Stomach (tissue), 8 donors: ENCODE measurements at regions not wholly inside any gene's neighbourhood (a gene's known extent, or its start where the extent isn't known, plus 50 kb on each side); places are given as distances from the start of the nearest gene placed in this dataset.
A peak's percentile ranks its signal among the peaks of the same experiment; 100 is the strongest.

ENCODE experiments used
- DNase-seq, 2 donors: peaks; one replicate each; pipeline versions ENCODE4 v3.0.0 to v3.0.0-alpha.2; 2013 to 2019
- H3K27ac ChIP-seq, 5 donors: fragments of 200-600 bp in 4 of 5; sonication (generic) in 4 of 5; one replicate each; pipeline ENCODE4 v1.5.1; 2013 to 2019; ENCODE audit warnings: mild to moderate bottlenecking in 1 of 5, moderate library complexity in 1 of 5
- H3K27me3 ChIP-seq, 3 donors: fragments of 200-600 bp; sonication (generic); one replicate each; pipeline ENCODE4 v1.5.1; 2017 to 2019; ENCODE audit warnings: mixed run types in 1 of 3
- H3K36me3 ChIP-seq, 4 donors: fragments of 200-600 bp; sonication (generic); 1 replicate in 3 of 4; 2 replicates in 1 of 4; pipeline ENCODE4 v1.5.1; 2016 to 2019
- H3K4me1 ChIP-seq, 4 donors: fragments of 200-600 bp; sonication (generic); one replicate each; pipeline ENCODE4 v1.5.1; 2016 to 2019
- H3K4me3 ChIP-seq, 4 donors: fragments of 200-600 bp; sonication (generic) in 3 of 4; one replicate each; pipeline ENCODE4 v1.5.1; 2016 to 2019; ENCODE audit warnings: mild to moderate bottlenecking in 1 of 4
- H3K9me3 ChIP-seq, 4 donors: fragments of 200-600 bp; sonication (generic); one replicate each; pipeline ENCODE4 v1.5.1; 2016 to 2019
- CTCF ChIP-seq, 7 experiments: fragments of 450-650 bp in 4 of 7; fragments of 200-600 bp in 3 of 7; sonication (generic) in 3 of 7; IDR thresholded peaks; one replicate each; pipeline ENCODE4 v1.5.1; 2016 to 2019; ENCODE audit warnings: antibody characterized with exemption in 7 of 7, control low read depth in 2 of 7, mild to moderate bottlenecking in 1 of 7
- EP300 ChIP-seq: sonication (generic); formaldehyde crosslinking; IDR thresholded peaks from one replicate; pipeline ENCODE4 v1.6.1; 2017; ENCODE audit warnings: antibody characterized with exemption
- POLR2A ChIP-seq, 4 donors: fragments of 450-650 bp; IDR thresholded peaks; one replicate each; pipeline ENCODE4 v1.6.1; 2016; ENCODE audit warnings: antibody characterized with exemption in 4 of 4, control low read depth in 2 of 4, mild to moderate bottlenecking in 1 of 4, moderate library complexity in 1 of 4
- POLR2AphosphoS5 ChIP-seq, 3 donors: sonication (generic); formaldehyde crosslinking; IDR thresholded peaks; one replicate each; pipeline ENCODE4 v1.6.1; 2016; ENCODE audit warnings: antibody characterized with exemption in 3 of 3
- WGBS, 5 donors: extraction: QIAGEN DNeasy Blood & Tissue Kit in 3 of 5; methylation state at CpG; one replicate each; pipeline versions ENCODE4 v1.1.5 to v1.1.7; 2013 to 2018; 5-methylcytosine and 5-hydroxymethylcytosine counted together
- intact Hi-C: fragments of 100-400 bp; cut with DNase I; formaldehyde crosslinking; loops from one replicate; pipeline ENCODE4 v1.15.1; 2023; ENCODE audit warnings: low total_unique reads
- donor health status: healthy with polysubstance abuse.
- donor health status: Bipolar disorder and iron deficiency.
- donor health status: healthy.

- H3K4me3 ChIP-seq, result no peak overlapping the region
- H3K4me1 ChIP-seq, result no peaks in the 10 kb centered on the region
- H3K9me3 ChIP-seq, result no peaks in the 10 kb centered on the region
- TF ChIP-seq POLR2A (IDR thresholded peaks at IDR 0.05) (no peak), EP300 (no peak), CTCF (IDR thresholded peaks at IDR 0.05) (no peak), POLR2AphosphoS5 (IDR thresholded peaks at IDR 0.05) (no peak)
- WGBS, 5 donors, result 70 to 81% (median 75%) methylated on average over 5 of the region's 5 CpGs
- no peak for DNase-seq
- H3K27me3 ChIP-seq, result no peaks in the 10 kb centered on the region
- no peaks in the 10 kb centered on the region for H3K36me3 ChIP-seq
- no peak overlapping the region for H3K27ac ChIP-seq
- intact Hi-C loops, result no loop called here
Measured at GRCh38 chr14:87045956-87046355, 947.0 kb downstream of the GALC start.

DNA sequence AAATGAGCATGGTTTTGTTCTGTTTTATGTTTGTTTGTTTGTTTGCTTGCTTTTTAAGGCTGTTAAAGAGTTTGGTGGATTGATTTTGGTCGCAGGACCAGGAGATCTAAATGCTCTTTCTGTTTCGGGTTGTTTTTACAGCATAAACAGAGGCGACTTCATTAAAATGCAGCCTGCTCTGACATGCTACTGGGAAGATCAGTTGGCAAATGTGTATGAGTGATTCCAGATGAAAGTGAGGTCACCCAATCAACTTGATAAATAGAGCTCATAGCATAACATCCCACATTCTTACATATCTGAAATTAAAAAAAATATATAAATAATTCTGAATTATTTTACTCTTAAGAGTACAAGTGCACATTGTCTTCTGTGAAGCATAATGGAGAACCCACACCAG lies 947.7 kb downstream of the GALC start:
- Histone ChIP-seq H3K9me3 (no peaks in the 10 kb centered on the region), H3K27ac (no peak overlapping the region), H3K27me3 (no peaks in the 10 kb centered on the region), H3K4me1 (no peaks in the 10 kb centered on the region), H3K4me3 (no peak overlapping the region), H3K36me3 (no peaks in the 10 kb centered on the region)
- TF ChIP-seq POLR2AphosphoS5 (IDR thresholded peaks at IDR 0.05), result no peak
- no peak for TF ChIP-seq POLR2A (IDR thresholded peaks at IDR 0.05)
- TF ChIP-seq EP300, result no peak
- no peak for TF ChIP-seq CTCF (IDR thresholded peaks at IDR 0.05)
- peak in 1 of 2 donors; percentile 36 for DNase-seq
- WGBS, 5 donors, result 42 to 62% (median 61%) methylated on average over 3 of the region's 3 CpGs
- intact Hi-C loops, result no loop called here

- TF ChIP-seq CTCF (IDR thresholded peaks at IDR 0.05) (no peak), POLR2AphosphoS5 (IDR thresholded peaks at IDR 0.05) (no peak), POLR2A (IDR thresholded peaks at IDR 0.05) (no peak), EP300 (no peak)
- no peaks in the 10 kb centered on the region for H3K27me3 ChIP-seq
- H3K27ac ChIP-seq, result no peak overlapping the region
- no peaks in the 10 kb centered on the region for H3K4me1 ChIP-seq
- intact Hi-C loops, result no loop called here
- no peaks in the 10 kb centered on the region for H3K9me3 ChIP-seq
- H3K4me3 ChIP-seq, result no peak overlapping the region
- WGBS, 5 donors, result 21 to 35% (median 25%) methylated on average over 1 of the region's 1 CpG
- H3K36me3 ChIP-seq, result no peaks in the 10 kb centered on the region
- peak in 1 of 2 donors; percentile 12 for DNase-seq
Measured at GRCh38 chr14:87044807-87045206, 948.2 kb downstream of the GALC start.

GRCh38 chr14:87043667-87044200 lies 949.2 kb downstream of the GALC start:
- TF ChIP-seq POLR2A (IDR thresholded peaks at IDR 0.05), result no peak
- Histone ChIP-seq H3K36me3 (no peaks in the 10 kb centered on the region), H3K4me1 (no peaks in the 10 kb centered on the region), H3K4me3 (no peak overlapping the region), H3K27ac (no peak overlapping the region), H3K9me3 (peaks cover 0 to 3% (median 0%) of the 10 kb centered on the region in 4 donors), H3K27me3 (no peaks in the 10 kb centered on the region)
- WGBS, 5 donors, result 59 to 78% (median 67%) methylated on average over 4 of the region's 4 CpGs
- intact Hi-C loops, result no loop called here
- DNase-seq, result no peak

- TF ChIP-seq CTCF (IDR thresholded peaks at IDR 0.05) (no peak), POLR2A (IDR thresholded peaks at IDR 0.05) (no peak), EP300 (no peak), POLR2AphosphoS5 (IDR thresholded peaks at IDR 0.05) (no peak)
- Histone ChIP-seq H3K9me3 (peaks cover 0 to 8% (median 5%) of the 10 kb centered on the region in 4 donors), H3K27ac (no peak overlapping the region), H3K4me1 (no peaks in the 10 kb centered on the region), H3K36me3 (no peaks in the 10 kb centered on the region), H3K27me3 (no peaks in the 10 kb centered on the region), H3K4me3 (no peak overlapping the region)
- intact Hi-C loops, result no loop called here
- WGBS, 5 donors, result 50 to 64% (median 60%) methylated on average over 4 of the region's 4 CpGs
- no peak for DNase-seq
Measured at GRCh38 chr14:87042354-87042753, 950.6 kb downstream of the GALC start.
